ENCODE measurements at regions not wholly inside any gene's neighbourhood (a gene's known extent, or its start where the extent isn't known, plus 50 kb on each side); places are given as distances from the start of the nearest gene placed in this dataset.
"Not testable (repeated sequence)": the region's sequence is repeated elsewhere in the genome, so short reads cannot be mapped to it uniquely, and the experiment has no call there.

GRCh38 chr3:87435926-87436620 lies 159.7 kb upstream of the POU1F1 start:
- no peak for DNase-seq (ENCODE audit: low read depth in 4 of 4, low spot score in 1 of 4)

- not testable (repeated sequence) for DNase-seq (ENCODE audit: low read depth in 4 of 4, low spot score in 1 of 4)
Observed at GRCh38 chr3:87433445-87433844, 157.1 kb upstream of the POU1F1 start.

- no peak for DNase-seq (ENCODE audit: low read depth in 4 of 4, low spot score in 1 of 4)
Observed at GRCh38 chr3:87426918-87427317, 150.5 kb upstream of the POU1F1 start.

GRCh38 chr3:87425056-87425455 lies 148.7 kb upstream of the POU1F1 start:
- no peak for DNase-seq (ENCODE audit: low read depth in 4 of 4, low spot score in 1 of 4)

- no peak for DNase-seq (ENCODE audit: low read depth in 4 of 4, low spot score in 1 of 4)
Observed at GRCh38 chr3:87423336-87423735, 147.0 kb upstream of the POU1F1 start.

- DNase-seq (ENCODE audit: low read depth in 4 of 4, low spot score in 1 of 4): no peak
Observed at GRCh38 chr3:87422333-87422732, 145.9 kb upstream of the POU1F1 start.

GRCh38 chr3:87420171-87420570 lies 143.8 kb upstream of the POU1F1 start:
- no peak for DNase-seq (ENCODE audit: low read depth in 4 of 4, low spot score in 1 of 4)

GRCh38 chr3:87414271-87414670 lies 137.9 kb upstream of the POU1F1 start:
- no peak for DNase-seq (ENCODE audit: low read depth in 4 of 4, low spot score in 1 of 4)

- DNase-seq (ENCODE audit: low read depth in 4 of 4, low spot score in 1 of 4): no peak
Observed at GRCh38 chr3:87413814-87414213, 137.4 kb upstream of the POU1F1 start.

GRCh38 chr3:87410110-87410509 lies 133.7 kb upstream of the POU1F1 start:
- DNase-seq (ENCODE audit: low read depth in 4 of 4, low spot score in 1 of 4): no peak

- no peak for DNase-seq (ENCODE audit: low read depth in 4 of 4, low spot score in 1 of 4)
Observed at GRCh38 chr3:87398168-87398801, 121.9 kb upstream of the POU1F1 start.

GRCh38 chr3:87397211-87397610 lies 120.8 kb upstream of the POU1F1 start:
- no peak for DNase-seq (ENCODE audit: low read depth in 4 of 4, low spot score in 1 of 4)

- no peak for DNase-seq (ENCODE audit: low read depth in 4 of 4, low spot score in 1 of 4)
Observed at GRCh38 chr3:87390821-87391220, 114.4 kb upstream of the POU1F1 start.

- DNase-seq (ENCODE audit: low read depth in 4 of 4, low spot score in 1 of 4): no peak
Observed at GRCh38 chr3:87390353-87390752, 114.0 kb upstream of the POU1F1 start.

GRCh38 chr3:87375231-87375682 lies 98.9 kb upstream of the POU1F1 start:
- DNase-seq (ENCODE audit: low read depth in 4 of 4, low spot score in 1 of 4): no peak

GRCh38 chr3:87370007-87370406 lies 93.6 kb upstream of the POU1F1 start:
- DNase-seq (ENCODE audit: low read depth in 4 of 4, low spot score in 1 of 4): no peak

GRCh38 chr3:87367736-87368135 lies 91.4 kb upstream of the POU1F1 start:
- DNase-seq (ENCODE audit: low read depth in 4 of 4, low spot score in 1 of 4): no peak

GRCh38 chr3:87363721-87364120 lies 87.3 kb upstream of the POU1F1 start:
- no peak for DNase-seq (ENCODE audit: low read depth in 4 of 4, low spot score in 1 of 4)

GRCh38 chr3:87361956-87362355 lies 85.6 kb upstream of the POU1F1 start:
- no peak for DNase-seq (ENCODE audit: low read depth in 4 of 4, low spot score in 1 of 4)

GRCh38 chr3:87361271-87361670 lies 84.9 kb upstream of the POU1F1 start:
- no peak for DNase-seq (ENCODE audit: low read depth in 4 of 4, low spot score in 1 of 4)

GRCh38 chr3:87359826-87360225 lies 83.4 kb upstream of the POU1F1 start:
- no peak for DNase-seq (ENCODE audit: low read depth in 4 of 4, low spot score in 1 of 4)

- no peak for DNase-seq (ENCODE audit: low read depth in 4 of 4, low spot score in 1 of 4)
Observed at GRCh38 chr3:87359025-87359424, 82.6 kb upstream of the POU1F1 start.

- DNase-seq (ENCODE audit: low read depth in 4 of 4, low spot score in 1 of 4): no peak
Observed at GRCh38 chr3:87358066-87358465, 81.7 kb upstream of the POU1F1 start.

Data from stimulated activated CD4-positive, alpha-beta T cell treated with anti-CD3 and anti-CD28 coated beads, Interleukin-1b, Interleukin-23, amount 100 ng/mL, for 24 hours (primary cell).